ENCODE measurements at regions not wholly inside any gene's neighbourhood (a gene's known extent, or its start where the extent isn't known, plus 50 kb on each side); places are given as distances from the start of the nearest gene placed in this dataset.

DNA sequence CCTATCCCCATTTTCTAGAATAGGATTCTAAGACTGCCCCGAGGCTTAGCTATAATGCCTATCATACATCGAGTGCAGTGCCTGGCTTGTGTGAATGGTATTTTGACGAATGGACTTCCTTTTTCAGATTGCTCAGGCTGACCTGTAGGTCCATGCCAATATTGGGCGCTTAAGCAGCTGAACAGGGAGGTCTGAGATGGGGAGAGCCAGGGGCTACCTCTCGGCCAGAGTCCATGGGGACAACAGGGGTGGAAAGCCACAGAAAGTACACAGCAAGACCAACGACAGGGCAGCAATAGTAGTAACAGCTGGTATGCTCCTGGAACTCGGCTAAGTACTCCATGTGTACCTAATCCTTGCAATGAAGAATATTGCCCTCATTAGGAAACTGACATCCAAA lies 91.7 kb upstream of the WSCD1 start:
- no peak for TF ChIP-seq POLR2AphosphoS5 (IDR thresholded peaks at IDR 0.05; ENCODE audit: low read depth, low read length)
- no peak for TF ChIP-seq REST (IDR thresholded peaks at IDR 0.05; ENCODE audit: insufficient read depth in 1 of 2, low read depth in 2 of 2, low read length in 2 of 2)
- TF ChIP-seq SIN3A (IDR thresholded peaks at IDR 0.05; ENCODE audit: borderline replicate concordance, insufficient read depth, low read length), result no peak
- no peak for TF ChIP-seq FOXP2 (optimal IDR thresholded peaks at IDR 0.05; ENCODE audit: borderline replicate concordance, extremely low read depth, extremely low read length, insufficient read depth)
- TF ChIP-seq TAF1 (IDR thresholded peaks at IDR 0.05; ENCODE audit: borderline replicate concordance, insufficient read depth, low read length), result no peak
